Ishikawa (cell line): ENCODE measurements at regions not wholly inside any gene's neighbourhood (a gene's known extent, or its start where the extent isn't known, plus 50 kb on each side); places are given as distances from the start of the nearest gene placed in this dataset.

Source experiments
- CEBPB ChIP-seq: IDR thresholded peaks from 2 replicates; pipeline ENCODE4 v1.6.1; 2012
- CREB1 ChIP-seq: IDR thresholded peaks from 2 replicates; pipeline ENCODE4 v1.6.1; 2012; ENCODE audit warnings: low read depth
- EGR1 ChIP-seq: IDR thresholded peaks from 2 replicates; pipeline ENCODE4 v1.6.1; 2012
- EP300 ChIP-seq: IDR thresholded peaks from 2 replicates; pipeline ENCODE4 v1.6.1; 2012; ENCODE audit warnings: borderline replicate concordance
- FOXM1 ChIP-seq: IDR thresholded peaks from 2 replicates; pipeline ENCODE4 v1.6.1; 2012; ENCODE audit warnings: low read depth, borderline replicate concordance
- NFIC ChIP-seq: IDR thresholded peaks from 2 replicates; pipeline ENCODE4 v1.6.1; 2012
- RAD21 ChIP-seq: IDR thresholded peaks from 2 replicates; pipeline ENCODE4 v1.6.1; 2012; ENCODE audit warnings: low read depth
- TAF1 ChIP-seq: IDR thresholded peaks from 2 replicates; pipeline ENCODE4 v1.6.1; 2012; ENCODE audit warnings: low read depth, mild to moderate bottlenecking
- TCF12 ChIP-seq: IDR thresholded peaks from 2 replicates; pipeline ENCODE4 v1.6.1; 2012; ENCODE audit warnings: low read depth
- TEAD4 ChIP-seq: IDR thresholded peaks from 2 replicates; pipeline ENCODE4 v1.6.1; 2012
- USF1 ChIP-seq: IDR thresholded peaks from 2 replicates; pipeline ENCODE4 v1.6.1; 2012
- YY1 ChIP-seq: IDR thresholded peaks from 2 replicates; pipeline ENCODE4 v1.6.1; 2012; ENCODE audit warnings: low read depth
- ZBTB7A ChIP-seq: IDR thresholded peaks from 2 replicates; pipeline ENCODE4 v1.6.1; 2012; ENCODE audit warnings: low read depth
- TF ChIP-seq, protein P1 (sequence below): IDR thresholded peaks from 2 replicates; pipeline ENCODE4 v1.6.1; 2012; ENCODE audit warnings: low read depth, mild to moderate bottlenecking
- TF ChIP-seq, protein P2 (sequence below): IDR thresholded peaks from 2 replicates; pipeline ENCODE4 v1.6.1; 2012

DNA sequence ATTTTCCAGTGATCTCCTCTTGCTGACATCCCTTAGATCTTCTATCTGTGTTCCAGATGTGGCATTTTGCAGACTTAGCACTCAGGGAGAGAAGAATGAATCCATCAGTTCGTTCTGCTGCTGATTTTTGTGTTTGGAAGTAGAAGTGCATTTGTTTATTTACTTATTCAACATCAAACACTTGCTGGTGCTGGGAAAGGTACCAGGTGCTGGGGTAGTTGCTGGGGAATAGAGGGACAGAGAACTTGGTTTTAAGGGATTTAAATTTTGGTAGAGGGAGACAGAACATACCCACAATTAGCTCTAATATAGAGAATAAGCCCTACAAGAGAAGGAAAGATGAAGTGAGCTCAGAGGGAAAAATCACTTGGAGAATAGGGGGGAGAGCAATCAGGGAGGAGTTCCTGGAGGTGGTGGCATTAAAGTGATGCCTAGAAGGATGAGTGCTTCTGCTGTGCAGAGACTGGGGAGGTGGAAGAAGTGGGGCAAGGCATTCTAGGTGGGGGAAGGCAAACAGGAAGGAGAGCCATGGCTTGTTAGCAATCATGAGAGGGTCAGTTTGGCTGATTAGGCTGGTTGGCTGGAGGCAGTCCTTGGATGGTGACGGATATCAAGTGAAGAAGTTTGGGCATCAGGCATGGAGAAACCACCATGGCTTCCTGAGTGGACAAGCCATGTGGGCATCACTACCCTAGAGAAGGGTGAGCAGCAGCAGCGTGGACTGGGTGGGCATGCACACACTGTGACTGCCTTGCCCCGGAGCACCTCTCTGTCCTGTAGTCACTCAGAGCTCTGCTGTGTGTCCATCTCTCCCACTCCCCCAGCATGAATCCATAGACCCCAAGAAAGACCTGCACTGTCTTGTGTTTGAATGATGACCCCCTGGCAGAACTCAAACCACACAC, 197.3 kb downstream of the OPA1 start:
- no peak for TF ChIP-seq EP300
- TF ChIP-seq YY1 = no peak
- TF ChIP-seq, protein P1, sequence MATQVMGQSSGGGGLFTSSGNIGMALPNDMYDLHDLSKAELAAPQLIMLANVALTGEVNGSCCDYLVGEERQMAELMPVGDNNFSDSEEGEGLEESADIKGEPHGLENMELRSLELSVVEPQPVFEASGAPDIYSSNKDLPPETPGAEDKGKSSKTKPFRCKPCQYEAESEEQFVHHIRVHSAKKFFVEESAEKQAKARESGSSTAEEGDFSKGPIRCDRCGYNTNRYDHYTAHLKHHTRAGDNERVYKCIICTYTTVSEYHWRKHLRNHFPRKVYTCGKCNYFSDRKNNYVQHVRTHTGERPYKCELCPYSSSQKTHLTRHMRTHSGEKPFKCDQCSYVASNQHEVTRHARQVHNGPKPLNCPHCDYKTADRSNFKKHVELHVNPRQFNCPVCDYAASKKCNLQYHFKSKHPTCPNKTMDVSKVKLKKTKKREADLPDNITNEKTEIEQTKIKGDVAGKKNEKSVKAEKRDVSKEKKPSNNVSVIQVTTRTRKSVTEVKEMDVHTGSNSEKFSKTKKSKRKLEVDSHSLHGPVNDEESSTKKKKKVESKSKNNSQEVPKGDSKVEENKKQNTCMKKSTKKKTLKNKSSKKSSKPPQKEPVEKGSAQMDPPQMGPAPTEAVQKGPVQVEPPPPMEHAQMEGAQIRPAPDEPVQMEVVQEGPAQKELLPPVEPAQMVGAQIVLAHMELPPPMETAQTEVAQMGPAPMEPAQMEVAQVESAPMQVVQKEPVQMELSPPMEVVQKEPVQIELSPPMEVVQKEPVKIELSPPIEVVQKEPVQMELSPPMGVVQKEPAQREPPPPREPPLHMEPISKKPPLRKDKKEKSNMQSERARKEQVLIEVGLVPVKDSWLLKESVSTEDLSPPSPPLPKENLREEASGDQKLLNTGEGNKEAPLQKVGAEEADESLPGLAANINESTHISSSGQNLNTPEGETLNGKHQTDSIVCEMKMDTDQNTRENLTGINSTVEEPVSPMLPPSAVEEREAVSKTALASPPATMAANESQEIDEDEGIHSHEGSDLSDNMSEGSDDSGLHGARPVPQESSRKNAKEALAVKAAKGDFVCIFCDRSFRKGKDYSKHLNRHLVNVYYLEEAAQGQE = no peak
- no peak for TF ChIP-seq CREB1
- TF ChIP-seq, protein P2, sequence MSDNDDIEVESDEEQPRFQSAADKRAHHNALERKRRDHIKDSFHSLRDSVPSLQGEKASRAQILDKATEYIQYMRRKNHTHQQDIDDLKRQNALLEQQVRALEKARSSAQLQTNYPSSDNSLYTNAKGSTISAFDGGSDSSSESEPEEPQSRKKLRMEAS = no peak
- TF ChIP-seq TAF1 = no peak
- no peak for TF ChIP-seq ZBTB7A
- TF ChIP-seq CEBPB = no peak
- TF ChIP-seq USF1 = no peak
- no peak for TF ChIP-seq RAD21
- TF ChIP-seq EGR1 = no peak
- TF ChIP-seq TCF12 = no peak
- no peak for TF ChIP-seq NFIC
- no peak for TF ChIP-seq TEAD4
- TF ChIP-seq FOXM1 = no peak

- peak; percentile 80 for TF ChIP-seq NFIC
- peak; percentile 90 for TF ChIP-seq TCF12
- TF ChIP-seq, protein P2 = peak; percentile 93
- no peak for TF ChIP-seq USF1
- peak; percentile 64 for TF ChIP-seq CEBPB
- TF ChIP-seq, protein P1 = no peak
- peak; percentile 73 for TF ChIP-seq TEAD4
- no peak for TF ChIP-seq ZBTB7A
- peak; percentile 78; the same call in 1 of the 2 replicates for TF ChIP-seq EP300
- no peak for TF ChIP-seq TAF1
- TF ChIP-seq CREB1 = no peak
- peak; percentile 75; the same call in 1 of the 2 replicates for TF ChIP-seq FOXM1
- TF ChIP-seq EGR1 = no peak
- TF ChIP-seq YY1 = peak; percentile 73; the same call in 1 of the 2 replicates
- peak; percentile 56 for TF ChIP-seq RAD21
Observed at GRCh38 chr3:193791041-193792032, 198.3 kb downstream of the OPA1 start.

GRCh38 chr3:193793123-193793522, 200.1 kb downstream of the OPA1 start:
- no peak for TF ChIP-seq EGR1
- no peak for TF ChIP-seq CREB1
- no peak for TF ChIP-seq TAF1
- no peak for TF ChIP-seq CEBPB
- TF ChIP-seq FOXM1 = no peak
- TF ChIP-seq, protein P1 = no peak
- TF ChIP-seq USF1 = no peak
- no peak for TF ChIP-seq TCF12
- no peak for TF ChIP-seq YY1
- no peak for TF ChIP-seq RAD21
- TF ChIP-seq TEAD4 = no peak
- TF ChIP-seq, protein P2 = no peak
- TF ChIP-seq ZBTB7A = no peak
- no peak for TF ChIP-seq NFIC
- TF ChIP-seq EP300 = no peak
